Hepatic stellate cell (primary cell): ENCODE measurements at regions not wholly inside any gene's neighbourhood (a gene's known extent, or its start where the extent isn't known, plus 50 kb on each side); places are given as distances from the start of the nearest gene placed in this dataset.
"Not testable (repeated sequence)": the region's sequence is repeated elsewhere in the genome, so short reads cannot be mapped to it uniquely, and the experiment has no call there.

Experiments used
- DNase-seq: peaks from one replicate; pipeline ENCODE4 v3.0.0; 2011; ENCODE audit warnings: low spot score

DNA sequence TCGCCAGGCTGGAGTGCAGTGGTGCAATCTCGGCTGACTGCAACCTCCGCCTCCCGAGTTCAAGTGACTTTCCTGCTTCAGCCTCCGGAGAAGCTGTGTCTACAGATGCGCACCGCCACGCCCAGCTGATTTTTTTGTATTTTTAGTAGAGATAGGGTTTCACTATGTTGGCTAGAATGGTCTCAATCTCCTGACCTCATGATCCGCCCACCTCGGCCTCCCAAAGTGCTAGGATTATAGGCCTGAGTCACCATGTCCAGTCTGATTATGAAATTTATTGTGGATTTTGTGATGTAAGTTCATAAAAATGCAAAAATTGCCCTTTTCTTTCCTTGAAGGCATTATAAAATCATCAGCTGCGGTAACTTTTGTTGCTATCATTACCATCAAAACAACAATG lies 1688.3 kb upstream of the ADGRL3 start:
- DNase-seq: not testable (repeated sequence)

GRCh38 chr4:59517007-59517406 lies 1683.1 kb upstream of the ADGRL3 start:
- no peak for DNase-seq

GRCh38 chr4:59518005-59518823 lies 1681.9 kb upstream of the ADGRL3 start:
- no peak for DNase-seq

DNA sequence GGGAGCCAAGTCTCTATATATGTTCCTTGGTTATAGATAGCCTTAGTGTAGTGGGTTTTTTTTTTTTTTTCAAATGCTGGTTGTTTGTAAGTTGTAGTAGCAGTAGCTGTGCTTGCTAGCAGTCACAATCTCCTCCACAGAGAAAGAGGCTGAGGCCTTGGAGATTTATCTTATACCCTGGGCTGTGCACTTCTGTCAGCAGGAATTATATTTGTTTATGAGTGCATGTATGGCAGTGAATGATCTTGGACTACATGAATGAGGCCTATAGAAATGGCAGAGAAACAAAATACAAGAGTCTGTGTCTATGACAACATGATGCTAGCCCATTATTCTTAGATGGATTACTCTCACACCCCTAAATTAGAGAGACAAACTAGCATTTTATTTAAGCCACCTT lies 1674.2 kb upstream of the ADGRL3 start:
- no peak for DNase-seq

DNA sequence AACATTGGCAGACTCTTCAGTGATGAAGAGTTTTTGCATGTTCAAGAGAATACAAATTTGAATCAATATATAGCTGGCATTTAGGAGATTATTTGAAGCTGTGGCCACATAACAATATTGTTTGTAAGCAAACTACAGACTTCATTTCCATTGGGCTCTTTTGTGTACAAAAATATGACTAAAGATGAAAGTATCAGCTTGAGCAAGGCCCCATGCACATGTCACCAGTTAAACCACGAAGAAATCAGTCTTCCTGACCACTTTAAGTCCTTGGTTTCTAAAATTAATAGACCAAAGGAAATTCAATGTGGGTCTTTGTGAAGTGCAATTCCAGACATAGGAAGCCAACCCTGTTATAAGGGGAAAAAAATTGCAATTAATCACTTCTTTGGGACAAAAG lies 1664.6 kb upstream of the ADGRL3 start:
- no peak for DNase-seq

DNA sequence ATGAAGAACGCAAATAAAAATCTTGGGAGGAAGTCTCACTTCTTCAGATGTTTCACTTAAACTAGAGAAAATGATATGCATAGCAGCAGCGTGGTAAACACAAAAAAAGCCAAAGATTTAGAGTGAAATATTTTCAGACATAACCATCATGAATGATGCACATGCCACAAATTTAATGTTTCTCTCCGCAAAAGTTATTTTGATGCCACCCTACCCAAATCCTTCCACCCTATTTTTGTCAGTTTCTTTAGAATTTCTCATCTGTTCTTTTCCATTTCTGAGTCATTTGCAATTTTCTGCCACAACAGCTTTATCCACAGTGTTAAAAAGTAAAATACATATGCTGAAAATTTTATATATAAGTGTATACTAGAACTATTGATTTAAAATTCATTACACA lies 1663.7 kb upstream of the ADGRL3 start:
- DNase-seq: no peak

GRCh38 chr4:59537246-59537886 lies 1662.8 kb upstream of the ADGRL3 start:
- DNase-seq: no peak

DNA sequence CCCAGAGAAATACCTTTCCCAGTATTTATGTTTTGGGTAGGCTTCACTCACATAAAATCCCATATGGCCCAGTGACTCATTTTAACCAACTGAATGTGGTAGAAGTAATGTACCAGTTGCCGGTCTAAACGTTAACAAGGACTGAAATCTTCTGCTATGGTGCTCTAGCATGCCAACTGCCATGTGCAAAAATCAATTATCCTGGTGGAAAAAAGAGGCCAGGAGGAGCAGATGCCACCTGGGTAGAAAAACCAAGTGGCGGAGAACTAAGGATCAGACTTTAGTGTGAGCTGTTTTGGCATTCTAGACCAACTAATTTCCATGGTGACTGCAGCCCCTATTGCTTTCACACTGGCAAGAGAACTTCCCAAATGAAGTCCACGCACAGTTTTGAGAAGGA lies 1660.7 kb upstream of the ADGRL3 start:
- DNase-seq: no peak

DNA sequence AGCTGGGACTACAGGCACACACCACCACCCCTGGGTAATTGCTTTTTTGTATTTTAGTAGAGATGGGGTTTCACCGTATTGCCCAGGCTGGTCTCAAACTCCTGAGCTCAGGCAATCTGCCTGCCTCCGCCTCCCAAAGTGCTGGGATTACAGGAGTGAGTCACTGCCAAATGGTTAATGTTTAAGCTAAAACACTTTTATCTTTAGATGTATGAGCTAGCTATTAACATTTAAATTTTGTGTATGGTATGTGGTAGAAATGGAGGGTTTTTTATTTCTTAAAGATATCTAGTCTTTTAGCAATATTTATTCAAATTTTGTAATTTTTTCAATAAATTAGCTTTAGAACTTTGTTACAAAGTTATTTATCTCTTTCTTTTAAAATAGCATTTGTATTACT lies 1659.8 kb upstream of the ADGRL3 start:
- no peak for DNase-seq

DNA sequence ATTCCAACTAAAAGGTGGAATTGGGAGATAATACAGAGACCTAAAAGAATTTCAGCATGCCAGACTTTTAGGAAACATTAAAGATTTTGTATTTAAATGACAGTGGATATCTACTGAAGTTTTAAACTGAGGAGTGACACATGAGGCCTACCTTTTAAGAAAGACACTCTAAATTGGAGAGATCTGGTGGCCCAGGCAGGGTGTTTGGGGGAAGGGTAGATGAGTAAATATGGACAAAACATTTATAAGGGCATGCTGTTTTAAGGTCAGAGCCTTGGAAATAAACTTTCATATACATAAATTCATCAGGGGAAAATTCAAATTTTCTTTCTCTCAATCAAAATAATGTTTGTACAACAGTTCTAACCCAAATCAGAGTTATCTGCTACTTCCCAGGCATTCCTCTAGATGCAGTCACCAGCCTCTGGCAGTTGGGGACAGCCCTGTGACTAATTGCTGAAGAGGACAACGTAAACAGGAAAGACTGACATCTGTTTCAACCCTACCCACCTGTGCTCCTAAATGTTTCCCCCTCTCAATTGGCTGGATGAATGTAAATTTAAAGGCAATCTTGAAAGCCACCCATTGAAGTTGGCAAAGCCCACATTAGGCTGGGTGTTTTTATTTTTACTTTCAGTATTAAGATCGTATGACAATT lies 1646.9 kb upstream of the ADGRL3 start:
- peak; percentile 24 for DNase-seq

- DNase-seq: peak; percentile 13
These were observed 1646.4 kb upstream of the ADGRL3 start for GRCh38 chr4:59553721-59554091.

DNA sequence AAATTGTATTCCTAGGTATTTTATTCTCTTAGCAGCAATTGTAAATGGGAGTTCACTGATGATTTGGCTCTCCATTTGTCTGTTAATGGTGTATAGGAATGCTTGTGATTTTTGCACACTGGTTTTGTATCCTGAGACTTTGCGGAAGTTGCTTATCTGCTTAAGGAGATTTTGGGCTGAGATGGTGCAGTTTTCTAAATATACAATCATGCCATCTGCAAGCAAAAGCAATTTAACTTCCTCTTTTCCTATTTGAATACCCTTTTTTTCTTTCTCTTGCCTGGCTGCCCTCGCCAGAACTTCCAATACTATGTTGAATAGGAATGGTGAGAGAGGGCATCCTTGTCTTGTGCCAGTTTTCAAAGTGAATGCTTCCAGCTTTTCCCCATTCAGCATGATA lies 1643.9 kb upstream of the ADGRL3 start:
- not testable (repeated sequence) for DNase-seq

DNA sequence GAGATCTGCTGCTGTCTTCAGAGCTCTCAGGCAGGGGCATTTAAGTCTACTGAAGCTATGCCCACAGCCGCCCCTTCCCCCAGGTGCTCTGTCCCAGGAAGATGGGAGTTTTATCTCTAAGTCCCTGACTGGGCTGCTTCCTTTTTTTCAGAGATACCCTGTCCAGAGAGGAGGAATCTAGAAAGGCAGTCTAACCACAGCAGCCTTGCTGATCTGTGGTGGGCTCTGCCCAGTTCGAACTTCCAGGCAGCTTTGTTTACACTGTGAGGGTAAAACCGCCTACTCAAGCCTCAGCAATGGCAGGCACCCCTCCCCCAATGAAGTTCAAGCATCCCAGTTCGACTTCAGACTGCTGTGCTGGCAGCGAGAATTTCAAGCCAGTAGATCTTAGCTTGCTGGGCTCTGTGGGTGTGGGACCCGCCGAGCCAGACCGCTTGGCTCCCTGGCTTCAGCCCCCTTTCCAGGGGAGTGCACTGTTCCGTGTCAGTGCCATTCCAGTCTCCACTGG lies 1639.9 kb upstream of the ADGRL3 start:
- not testable (repeated sequence) for DNase-seq

DNA sequence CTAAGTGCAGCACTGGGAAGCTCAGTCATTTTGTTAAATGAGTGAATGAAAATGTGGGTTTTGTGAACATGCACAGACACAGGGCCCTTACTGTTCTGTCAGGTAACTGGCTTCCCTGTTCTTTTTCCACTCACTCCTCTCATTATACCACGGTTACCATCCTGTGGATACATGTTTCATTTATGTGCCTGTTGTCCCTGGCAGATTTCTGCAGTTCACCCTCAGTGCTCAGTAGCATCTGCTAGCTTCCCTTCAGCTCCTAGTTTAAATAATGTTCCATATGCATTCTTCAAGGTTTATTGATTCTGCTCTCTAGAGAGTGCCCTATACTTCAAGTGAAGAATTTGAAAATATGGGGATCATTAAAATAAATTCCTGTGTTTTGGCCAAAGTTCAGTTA lies 1634.3 kb upstream of the ADGRL3 start:
- DNase-seq: no peak

GRCh38 chr4:59570860-59571476 lies 1629.2 kb upstream of the ADGRL3 start:
- no peak for DNase-seq

GRCh38 chr4:59571805-59572430 lies 1628.2 kb upstream of the ADGRL3 start:
- DNase-seq: no peak

DNA sequence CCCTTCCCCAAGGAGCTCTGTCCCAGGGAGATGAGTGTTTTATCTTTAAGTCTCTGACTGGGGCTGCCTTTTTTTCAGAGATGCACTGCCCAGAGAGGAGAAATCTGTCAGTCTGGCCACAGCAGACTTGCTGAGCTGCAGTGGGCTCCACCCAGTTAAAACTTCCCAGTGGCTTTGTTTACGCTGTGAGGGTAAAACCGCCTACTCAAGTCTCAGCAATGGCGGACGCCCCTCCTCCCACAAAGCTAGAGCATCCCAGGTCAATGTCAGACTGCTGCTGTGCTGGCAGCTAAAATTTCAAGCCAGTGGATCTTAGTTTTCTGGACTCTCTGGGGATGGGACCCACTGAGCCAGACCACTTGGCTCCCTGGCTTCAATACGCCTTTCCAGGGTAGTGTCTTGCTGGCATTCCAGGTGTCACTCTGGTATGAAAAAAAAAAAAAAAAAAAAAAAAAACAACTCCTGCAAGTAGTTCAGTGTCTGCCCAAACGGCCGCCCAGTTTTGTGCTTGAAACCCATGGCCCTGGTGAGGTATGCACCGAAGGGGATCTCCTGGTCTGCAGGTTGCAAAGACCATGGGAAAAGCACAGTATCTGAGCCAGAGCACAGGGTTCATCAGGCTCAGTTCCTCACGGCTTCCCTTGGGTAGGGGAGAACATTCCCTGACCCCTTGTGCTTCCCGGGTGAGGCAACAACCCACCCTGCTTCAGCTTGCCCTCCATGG lies 1616.1 kb upstream of the ADGRL3 start:
- DNase-seq: no peak

DNA sequence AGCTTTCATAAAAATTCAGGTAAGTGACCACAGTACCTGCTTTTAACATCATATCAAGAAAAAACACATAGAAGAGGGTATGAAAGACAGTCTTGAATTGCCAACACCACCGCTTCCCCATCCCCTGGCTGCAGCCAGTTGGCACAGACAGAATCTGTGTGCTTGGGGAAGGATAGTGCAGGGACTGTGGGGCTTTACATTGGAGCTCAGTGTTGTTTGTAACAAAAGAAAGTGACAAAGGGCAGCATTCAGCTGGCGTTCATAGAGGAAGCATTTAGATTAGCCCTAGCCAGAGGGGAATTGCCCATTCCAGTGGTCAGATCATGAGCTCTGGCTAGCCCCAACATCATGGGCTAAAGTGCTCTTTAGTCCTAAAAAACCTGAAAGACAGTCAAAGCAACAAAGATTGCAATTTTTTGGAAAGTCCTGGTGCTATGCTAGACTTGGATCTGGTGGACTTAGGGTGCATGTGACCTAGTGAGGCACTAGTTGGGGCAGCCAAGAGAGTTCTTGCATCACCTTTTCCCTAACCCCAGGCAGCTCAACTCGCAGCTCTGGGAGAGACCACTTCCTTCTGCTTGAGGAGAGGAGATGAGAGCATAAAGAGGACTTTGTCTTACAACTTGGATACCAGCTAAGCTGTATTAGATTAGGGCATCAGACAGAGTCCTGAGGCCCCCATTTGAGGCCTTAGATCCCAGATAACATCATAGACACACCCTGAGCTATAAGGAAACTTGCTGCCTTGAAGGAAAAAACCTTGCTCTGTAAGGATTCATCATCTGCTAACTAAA lies 1602.4 kb upstream of the ADGRL3 start:
- no peak for DNase-seq

DNA sequence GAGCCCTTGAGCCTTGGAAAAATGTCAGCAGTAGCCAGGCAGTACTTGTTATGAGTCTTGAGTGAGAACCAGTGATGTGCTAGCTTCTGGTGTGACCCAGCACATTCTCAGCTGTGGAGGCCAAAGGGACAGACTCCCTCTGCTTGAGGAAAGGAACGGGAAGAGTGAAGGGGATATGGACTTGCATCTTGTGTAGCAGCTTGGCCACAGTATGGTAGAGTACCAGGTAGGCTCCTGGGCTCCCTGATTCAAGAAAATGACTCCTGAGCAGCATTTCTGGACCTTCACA lies 1601.9 kb upstream of the ADGRL3 start:
- no peak for DNase-seq

DNA sequence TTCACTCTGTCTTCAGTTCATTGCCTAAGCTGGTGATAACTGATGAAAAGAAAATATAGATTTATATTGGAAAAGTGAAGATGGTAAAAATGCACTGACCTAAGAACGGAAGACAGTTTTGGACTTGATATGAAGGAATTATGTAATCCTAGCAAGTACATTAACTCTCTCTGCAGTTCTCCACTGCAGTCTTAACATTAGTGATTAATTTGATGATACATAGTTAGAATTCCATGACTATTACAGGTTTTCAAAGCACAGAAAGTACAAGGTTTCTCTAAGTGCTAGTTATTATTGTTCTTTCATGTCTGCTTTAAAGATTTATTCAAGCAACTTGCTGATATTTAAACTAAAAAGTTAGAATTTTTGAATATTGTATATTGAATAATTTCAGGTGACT lies 1591.7 kb upstream of the ADGRL3 start:
- no peak for DNase-seq

- peak; percentile 32 for DNase-seq
These were observed 1587.9 kb upstream of the ADGRL3 start for GRCh38 chr4:59612235-59612634.
